Endothelial cell of umbilical vein (primary cell): ENCODE measurements at regions not wholly inside any gene's neighbourhood (a gene's known extent, or its start where the extent isn't known, plus 50 kb on each side); places are given as distances from the start of the nearest gene placed in this dataset.

Experiments
- BruUV-seq: library from RNA; stranded (reverse); fragments of 400-500 nt; replicated peaks from 2 replicates; lab custom pipeline; 2021; lab: Mats Ljungman, UMichigan
- CTCF ChIA-PET: fragments of 300-600, 350-600 bp; sonication (Branson Sonifier 250); formaldehyde crosslinking; loops from one replicate; lab custom pipeline; 2021; ENCODE audit warnings: antibody characterized with exemption, inconsistent platforms; lab: Charles Lee
- POLR2A ChIA-PET: fragments of 300-600, 350-600 bp; sonication (Branson Sonifier 250); formaldehyde crosslinking; loops from one replicate; lab custom pipeline; 2021; ENCODE audit warnings: antibody characterized with exemption, inconsistent platforms; lab: Charles Lee
- DNase-seq: peaks from one replicate; pipeline ENCODE4 v3.0.0-alpha.2; 2011; ENCODE audit warnings: low read depth, low spot score
- FAIRE-seq: peaks from 2 replicates; lab custom pipeline; 2011; peaks lifted over from hg19 to GRCh38; lab: Jason Lieb, UNC
- H2AFZ ChIP-seq: 2 replicates; pipeline ENCODE4 v1.6.0; 2012; ENCODE audit warnings: low read depth, low read length, control low read depth, inconsistent platforms
- H3K27ac ChIP-seq: 2 replicates; pipeline ENCODE4 v1.5.1; 2011; ENCODE audit warnings: low read depth, mild to moderate bottlenecking, control low read depth, low read length, moderate library complexity; ENCODE audit not compliant: insufficient read depth
- H3K27me3 ChIP-seq, 2 experiments: 2 replicates each; pipeline versions ENCODE4 v1.6.0 to v1.6.1; 2011; ENCODE audit warnings: low read length in 2 of 2, mixed read lengths in 1 of 2; ENCODE audit not compliant: control insufficient read depth in 2 of 2, insufficient read depth in 2 of 2
- H3K36me3 ChIP-seq, 2 experiments: 2 replicates in 1 of 2; 3 replicates in 1 of 2; pipeline ENCODE4 v1.5.1; 2011; ENCODE audit warnings: low read length in 2 of 2, mild to moderate bottlenecking in 1 of 2, moderate library complexity in 1 of 2; ENCODE audit not compliant: control insufficient read depth in 2 of 2, insufficient read depth in 2 of 2; ENCODE audit errors: extremely low read depth in 1 of 2
- H3K4me1 ChIP-seq: 3 replicates; pipeline ENCODE4 v1.5.1; 2011; ENCODE audit warnings: mild to moderate bottlenecking, low read length; ENCODE audit not compliant: control insufficient read depth, insufficient read depth; ENCODE audit errors: extremely low read depth
- H3K4me2 ChIP-seq: 2 replicates; pipeline ENCODE4 v1.6.1; 2011; ENCODE audit warnings: low read length, control low read depth, mixed read lengths; ENCODE audit not compliant: insufficient read depth
- H3K4me3 ChIP-seq, 3 experiments: fragments of 200-600 bp in 1 of 3; sonication (generic), shearing (Covaris generic) in 1 of 3; replicated peaks in 1 of 3; 2 replicates each; pipeline ENCODE4 v1.5.1; 2011 to 2016; ENCODE audit warnings: control low read depth in 3 of 3, low read length in 3 of 3, mild to moderate bottlenecking in 2 of 3, inconsistent platforms in 1 of 3, low read depth in 1 of 3, moderate library complexity in 1 of 3; ENCODE audit not compliant: insufficient read depth in 1 of 3
- H3K79me2 ChIP-seq: 2 replicates; pipeline ENCODE4 v1.6.0; 2012; ENCODE audit warnings: low read length, inconsistent platforms; ENCODE audit not compliant: control insufficient read depth, insufficient read depth
- H3K9ac ChIP-seq: replicated peaks from 2 replicates; pipeline ENCODE3; 2011; ENCODE audit warnings: low read length, control low read depth; ENCODE audit not compliant: insufficient read depth; ENCODE audit errors: extremely low read depth
- H3K9me1 ChIP-seq: replicated peaks from 3 replicates; pipeline ENCODE4 v1.6.0; 2011; ENCODE audit warnings: mild to moderate bottlenecking, low read length; ENCODE audit not compliant: control insufficient read depth, insufficient read depth; ENCODE audit errors: extremely low read depth
- H3K9me3 ChIP-seq: replicated peaks from 2 replicates; pipeline ENCODE4 v1.5.1; 2012; ENCODE audit warnings: low read length, inconsistent platforms; ENCODE audit not compliant: control insufficient read depth, insufficient read depth
- H4K20me1 ChIP-seq: replicated peaks from 2 replicates; pipeline ENCODE3; 2011; ENCODE audit warnings: mild to moderate bottlenecking, low read length; ENCODE audit not compliant: control insufficient read depth, insufficient read depth; ENCODE audit errors: extremely low read depth
- CTCF ChIP-seq, 2 donors: IDR thresholded peaks; 1 replicate in 1 of 2; 2 replicates in 1 of 2; pipeline ENCODE4 v1.5.1; 2011; ENCODE audit warnings: low read length in 2 of 2, mild to moderate bottlenecking in 2 of 2, moderate library complexity in 2 of 2, control low read depth in 1 of 2, inconsistent platforms in 1 of 2, low read depth in 1 of 2; ENCODE audit not compliant: insufficient read depth in 1 of 2; ENCODE audit errors: extremely low read depth in 1 of 2
- EZH2 ChIP-seq: IDR thresholded peaks from 2 replicates; pipeline ENCODE4 v1.6.1; 2012; ENCODE audit warnings: borderline replicate concordance, low read depth, mild to moderate bottlenecking, moderate library complexity, low read length, inconsistent platforms; ENCODE audit not compliant: severe bottlenecking
- FOS ChIP-seq: IDR thresholded peaks from 2 replicates; pipeline ENCODE4 v1.6.1; 2011; ENCODE audit warnings: mild to moderate bottlenecking, low read length, moderate library complexity, borderline replicate concordance; ENCODE audit not compliant: insufficient read depth
- GATA2 ChIP-seq: IDR thresholded peaks from 2 replicates; pipeline ENCODE4 v1.7.0; 2011; ENCODE audit warnings: low read depth, mild to moderate bottlenecking, moderate library complexity, mixed read lengths, low read length; ENCODE audit not compliant: insufficient read length, insufficient read depth
- JUN ChIP-seq: IDR thresholded peaks from 2 replicates; pipeline ENCODE4 v1.6.1; 2011; ENCODE audit warnings: borderline replicate concordance, low read depth; ENCODE audit not compliant: insufficient read length, insufficient read depth
- MAX ChIP-seq: IDR thresholded peaks from 2 replicates; pipeline ENCODE4 v1.6.1; 2011; ENCODE audit not compliant: insufficient read depth, insufficient read length
- MYC ChIP-seq: IDR thresholded peaks from one replicate; pipeline ENCODE4 v1.6.1; 2011; ENCODE audit warnings: mild to moderate bottlenecking, low read depth, low read length
- POLR2A ChIP-seq: IDR thresholded peaks from 2 replicates; pipeline ENCODE4 v1.6.1; 2012; ENCODE audit warnings: low read depth, mild to moderate bottlenecking, control low read depth, low read length
- POLR2AphosphoS5 ChIP-seq: IDR thresholded peaks from 2 replicates; pipeline ENCODE4 v1.6.1; 2012; ENCODE audit warnings: low read depth, mild to moderate bottlenecking, control low read depth, low read length, moderate library complexity; ENCODE audit not compliant: insufficient read depth
- dilution Hi-C: fragments of 300-500 bp; cut with MboI; formaldehyde crosslinking; loops from one replicate; pipeline ENCODE4 v1.15.0; 2019; ENCODE audit warnings: low sequenced_read_pairs; ENCODE audit not compliant: extremely low pct_ligation_motif_present
- intact Hi-C: fragments of 100-400 bp; cut with micrococcal nuclease; formaldehyde crosslinking; loops from one replicate; pipeline ENCODE4 v1.10.0; 2022

- no peaks in the 10 kb centered on the region for H3K27me3 ChIP-seq
- H3K79me2 ChIP-seq: no peaks in the 10 kb centered on the region
- H3K36me3 ChIP-seq: no peaks in the 10 kb centered on the region
- TF ChIP-seq POLR2A: no peak
- no peak for TF ChIP-seq MAX
- no peak for TF ChIP-seq GATA2
- no peak for TF ChIP-seq CTCF (IDR thresholded peaks at IDR 0.05; ENCODE audit: extremely low read depth in 1 of 2, insufficient read depth in 1 of 2, low read depth in 1 of 2, low read length in 2 of 2)
- no peak for TF ChIP-seq FOS
- no peak for TF ChIP-seq EZH2
- TF ChIP-seq JUN: no peak
- no peak for TF ChIP-seq POLR2AphosphoS5
- no peak for TF ChIP-seq MYC
- no peak overlapping the region for H3K27ac ChIP-seq
- H3K4me3 ChIP-seq: no peak overlapping the region
- H2AFZ ChIP-seq: no peak overlapping the region
- no peak overlapping the region for H3K9ac ChIP-seq
- no peaks in the 10 kb centered on the region for H4K20me1 ChIP-seq
- H3K4me1 ChIP-seq: no peaks in the 10 kb centered on the region
- DNase-seq: no peak
- no peaks in the 10 kb centered on the region for H3K9me1 ChIP-seq
- dilution Hi-C loops (no loop called here), intact Hi-C loops (no loop called here)
- ChIA-PET POLR2A (no interaction called here), CTCF (no interaction called here)
- H3K4me2 ChIP-seq: no peak overlapping the region
- BruUV-seq: no TSS peak
- FAIRE-seq: no peak
- peaks cover 2% of the 10 kb centered on the region for H3K9me3 ChIP-seq
These were observed 269.6 kb downstream of the GBA3 start for GRCh38 chr4:22962295-22962694.
